ENCODE measurements at regions not wholly inside any gene's neighbourhood (a gene's known extent, or its start where the extent isn't known, plus 50 kb on each side); places are given as distances from the start of the nearest gene placed in this dataset.
"Not testable (repeated sequence)": the region's sequence is repeated elsewhere in the genome, so short reads cannot be mapped to it uniquely, and the experiment has no call there.

DNA sequence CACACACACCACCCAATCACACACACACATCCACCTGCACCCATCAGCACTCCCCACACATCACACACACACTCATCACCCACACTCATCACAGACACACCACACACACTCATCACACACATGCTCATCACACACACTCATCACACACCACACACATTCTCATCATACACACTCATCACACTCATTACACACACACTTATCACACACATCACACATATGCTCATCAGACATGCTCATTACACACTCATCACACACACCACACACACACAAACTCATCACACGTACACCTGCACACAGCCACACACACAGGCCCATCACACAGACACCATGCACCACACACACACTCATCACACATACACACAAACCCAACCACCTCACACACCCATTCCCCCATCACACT is 107.5 kb upstream of the C14orf180 start:
- DNase-seq, result no peak

DNA sequence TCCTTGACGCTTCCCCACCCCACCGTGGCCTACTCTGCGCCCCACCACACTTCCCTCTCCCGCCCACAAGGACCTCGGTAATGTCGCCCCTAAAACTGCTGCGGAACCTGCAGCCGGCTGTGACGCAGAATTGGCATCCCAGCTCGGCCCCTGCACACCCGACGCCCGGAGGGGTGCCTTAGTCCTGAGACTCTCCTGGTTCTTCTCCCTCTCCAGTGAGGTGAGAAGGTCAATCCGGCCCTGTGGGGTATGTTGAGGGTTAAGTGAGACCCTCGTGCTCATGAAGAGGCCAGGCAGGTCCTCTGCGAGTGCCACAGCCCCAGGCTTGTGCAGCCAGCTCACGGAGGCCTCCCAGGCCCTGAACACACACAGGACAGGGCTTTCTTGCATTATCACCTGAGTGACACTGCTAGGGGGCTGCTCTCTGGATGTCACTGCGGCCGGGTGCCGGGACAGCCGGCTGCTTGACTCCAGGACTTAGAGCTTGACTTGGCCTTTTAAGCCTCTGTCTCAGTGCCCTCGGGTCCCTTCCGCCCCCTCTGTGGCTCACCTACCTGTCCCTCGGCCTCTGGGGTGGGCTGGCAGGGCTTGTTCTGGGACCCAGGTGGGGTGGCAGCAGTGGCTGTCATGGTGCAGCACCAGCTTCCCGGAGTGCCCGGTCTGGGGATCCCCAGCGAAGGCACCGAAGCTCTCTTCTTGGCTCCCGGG is 106.9 kb upstream of the C14orf180 start:
- DNase-seq, result no peak

DNA sequence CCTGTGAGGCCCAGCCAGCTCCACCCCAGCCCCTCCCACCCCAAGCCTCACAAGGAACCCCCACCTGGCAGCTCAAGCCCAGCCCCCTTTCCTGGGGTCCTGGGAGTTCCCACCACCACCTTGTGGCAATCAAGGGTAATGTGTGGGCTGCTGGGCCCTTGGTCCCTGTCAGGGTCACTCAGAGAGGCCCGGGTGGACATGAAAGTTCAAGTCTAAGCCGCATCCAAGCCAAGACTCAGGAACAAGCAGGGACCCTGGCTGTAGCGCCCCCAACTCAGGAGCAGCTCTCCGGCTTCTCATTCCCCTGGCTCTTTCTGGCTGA is 106.4 kb upstream of the C14orf180 start:
- DNase-seq, result no peak

- no peak for DNase-seq
These were observed 105.7 kb upstream of the C14orf180 start for GRCh38 chr14:104473649-104474494.

DNA sequence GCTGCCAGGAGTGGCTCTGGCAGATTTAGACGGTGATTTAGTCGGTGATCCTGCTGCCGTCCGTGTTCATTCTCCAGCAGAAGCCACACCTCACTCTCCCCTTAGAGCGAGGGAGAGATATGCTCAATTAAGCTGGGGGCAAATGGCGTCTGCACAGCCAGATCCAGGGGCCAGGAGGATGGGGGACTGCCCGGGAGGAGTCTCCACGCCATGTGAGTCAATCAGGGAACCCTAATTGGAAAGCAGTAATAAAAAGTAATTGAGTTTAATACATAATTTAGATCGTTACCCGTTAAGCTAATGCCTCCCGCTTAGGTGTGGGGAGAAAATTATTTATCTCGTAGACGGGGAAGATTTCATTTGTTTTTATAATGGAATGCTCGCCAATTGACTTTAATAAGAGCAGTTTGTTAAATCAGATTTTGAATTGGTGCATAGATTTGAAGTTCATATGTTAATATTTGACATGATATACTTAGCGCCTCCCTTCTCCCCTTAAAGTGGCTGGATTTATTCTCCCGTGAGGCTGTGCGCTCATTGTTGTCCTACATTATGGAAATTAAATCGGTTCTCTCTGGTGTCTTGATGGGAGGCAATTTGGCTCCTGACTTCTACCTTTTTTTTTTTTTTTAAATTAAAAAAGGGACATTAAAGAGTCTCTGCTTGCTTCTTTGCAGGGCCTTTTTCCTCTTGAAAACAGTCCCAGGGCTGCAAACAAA is 104.9 kb upstream of the C14orf180 start:
- no peak for DNase-seq

GRCh38 chr14:104475256-104475655 is 104.3 kb upstream of the C14orf180 start:
- DNase-seq, result no peak

GRCh38 chr14:104475802-104476201 is 103.8 kb upstream of the C14orf180 start:
- no peak for DNase-seq

GRCh38 chr14:104476437-104476836 is 103.1 kb upstream of the C14orf180 start:
- DNase-seq, result no peak

- DNase-seq, result no peak
These were observed 102.4 kb upstream of the C14orf180 start for GRCh38 chr14:104477117-104477623.

- DNase-seq, result peak; percentile 35
These were observed 101.7 kb upstream of the C14orf180 start for GRCh38 chr14:104477666-104478380.

DNA sequence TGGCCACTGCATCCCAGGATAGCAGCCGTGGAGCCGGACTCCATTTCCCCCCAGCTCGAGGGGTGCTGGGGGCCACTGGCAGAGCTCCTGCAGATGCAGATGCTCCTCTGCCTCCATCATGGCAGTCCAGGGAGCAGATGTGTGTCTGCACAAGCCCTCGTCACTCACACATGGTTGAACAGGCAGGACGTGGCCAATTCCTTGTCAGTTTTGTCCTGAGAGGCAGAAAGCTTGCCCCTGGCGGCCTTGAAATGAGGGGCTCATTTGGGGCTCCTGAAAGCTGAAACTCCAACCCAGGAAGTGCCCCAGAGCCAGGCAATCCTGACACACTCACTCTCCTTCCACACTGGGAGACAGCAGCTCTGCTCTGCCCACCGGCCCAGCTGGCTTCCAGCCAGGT is 100.9 kb upstream of the C14orf180 start:
- DNase-seq, result no peak

DNA sequence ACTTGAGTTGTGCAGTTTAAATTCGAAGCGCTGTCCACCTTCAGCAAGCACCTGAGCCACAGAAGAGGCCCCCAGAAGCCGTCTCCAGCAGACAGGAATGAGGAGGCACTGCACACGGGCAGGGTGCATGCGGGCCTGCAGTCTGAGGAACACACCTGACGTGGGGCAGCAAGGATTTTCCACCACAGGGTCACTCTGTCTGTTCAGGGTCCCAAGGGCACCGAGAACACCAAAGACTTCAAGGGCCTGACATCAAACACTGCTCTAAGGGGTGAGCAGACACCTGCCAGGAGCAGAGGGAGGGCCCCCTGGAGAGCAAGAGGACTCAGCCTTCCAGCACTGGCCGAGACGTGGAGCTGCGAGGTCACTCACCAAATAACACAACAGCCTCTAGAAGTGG is 99.7 kb upstream of the C14orf180 start:
- no peak for DNase-seq

DNA sequence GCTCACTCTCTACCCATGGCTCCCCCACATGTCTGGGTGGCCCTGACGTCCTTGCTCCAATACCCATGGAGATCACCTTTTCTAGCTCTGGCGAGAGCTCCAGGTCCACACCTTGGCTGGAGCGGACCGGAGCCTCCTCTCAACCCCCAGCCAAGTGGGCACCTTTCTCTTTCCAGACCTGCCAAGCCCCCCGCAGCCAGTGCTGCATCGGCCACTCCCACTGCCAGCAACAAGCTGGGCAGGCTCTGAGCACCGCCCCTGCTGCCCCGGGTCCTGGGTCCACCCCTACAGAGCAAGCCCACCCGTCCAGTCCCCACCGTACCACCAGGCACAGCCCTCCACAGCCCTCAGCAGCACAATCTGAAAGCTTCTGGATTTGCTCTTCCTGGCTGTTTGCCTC is 98.2 kb upstream of the C14orf180 start:
- DNase-seq, result no peak

- DNase-seq, result not testable (repeated sequence)
These were observed 97.5 kb upstream of the C14orf180 start for GRCh38 chr14:104482017-104482416.

DNA sequence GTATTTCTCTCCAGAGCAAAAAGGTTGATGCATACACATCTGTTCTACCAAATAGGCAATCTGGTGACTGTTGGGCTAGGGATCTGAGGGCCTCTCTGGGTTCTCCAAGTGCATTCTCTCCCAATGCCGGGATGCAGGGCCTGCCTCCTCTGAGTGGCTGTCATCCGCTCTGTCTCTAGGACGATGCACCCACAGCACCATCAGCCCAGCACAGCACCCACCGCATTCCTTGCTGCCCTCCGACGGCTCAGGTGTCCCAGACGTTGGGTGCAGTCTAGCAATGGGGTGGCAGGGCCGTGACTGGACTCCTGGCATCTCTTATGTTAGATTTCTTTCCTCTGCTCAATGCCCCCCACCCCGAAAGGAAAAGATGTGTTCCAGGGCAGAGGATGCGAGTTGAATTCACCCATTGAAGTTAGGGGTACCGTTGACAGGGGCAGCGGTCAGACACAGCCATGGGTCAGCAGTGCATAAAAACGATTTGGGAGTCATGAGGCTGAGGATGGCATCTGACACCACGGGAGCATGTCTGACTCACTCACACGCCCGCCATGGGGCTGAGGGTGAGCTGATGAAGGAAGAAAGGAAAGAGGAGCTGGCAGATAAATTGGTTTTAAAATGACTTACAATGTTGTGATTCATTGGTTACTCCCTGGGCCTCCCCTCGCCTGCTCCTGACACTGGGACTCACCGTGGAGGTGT is 93.2 kb upstream of the C14orf180 start:
- no peak for DNase-seq

DNA sequence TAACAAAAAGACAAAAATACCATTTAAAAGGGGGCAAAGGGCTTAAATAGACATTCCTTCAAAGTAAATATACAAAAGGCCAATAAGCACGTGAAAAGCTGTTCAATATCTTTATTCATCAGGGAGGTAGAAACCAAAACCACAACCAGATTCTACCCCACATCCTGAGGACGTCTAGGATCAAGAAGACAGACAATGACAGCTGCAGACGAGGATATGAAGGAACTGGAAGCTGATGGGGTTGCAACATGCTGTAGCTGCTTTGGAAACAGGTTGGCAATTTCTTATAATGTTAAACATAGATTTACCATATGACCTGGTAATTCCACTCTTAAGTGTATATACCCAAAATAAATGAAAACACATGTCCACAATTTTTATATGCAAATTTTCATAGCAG is 85.1 kb upstream of the C14orf180 start:
- no peak for DNase-seq

GRCh38 chr14:104496095-104496494 is 83.5 kb upstream of the C14orf180 start:
- DNase-seq, result no peak

GRCh38 chr14:104499784-104500760 is 79.5 kb upstream of the C14orf180 start:
- no peak for DNase-seq

DNA sequence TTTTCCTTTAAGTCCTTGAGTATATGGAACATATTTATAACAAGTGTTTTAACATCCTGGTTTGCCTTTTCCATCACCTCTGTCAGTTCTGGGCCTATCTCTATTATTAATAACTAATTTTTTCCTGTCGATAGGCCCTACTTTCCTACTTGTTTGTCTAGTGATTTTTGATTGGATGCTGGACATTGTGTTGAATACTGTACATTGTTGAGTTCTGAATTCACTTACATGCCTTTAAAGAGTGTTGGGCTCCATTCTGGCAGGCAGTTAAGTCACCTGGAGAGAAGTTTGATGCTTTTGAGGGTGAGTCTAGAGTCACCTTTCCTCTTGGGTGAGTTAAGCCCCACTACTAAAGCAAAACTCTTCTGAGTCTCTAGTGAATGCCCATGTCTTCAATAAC is 77.5 kb upstream of the C14orf180 start:
- DNase-seq, result no peak

DNA sequence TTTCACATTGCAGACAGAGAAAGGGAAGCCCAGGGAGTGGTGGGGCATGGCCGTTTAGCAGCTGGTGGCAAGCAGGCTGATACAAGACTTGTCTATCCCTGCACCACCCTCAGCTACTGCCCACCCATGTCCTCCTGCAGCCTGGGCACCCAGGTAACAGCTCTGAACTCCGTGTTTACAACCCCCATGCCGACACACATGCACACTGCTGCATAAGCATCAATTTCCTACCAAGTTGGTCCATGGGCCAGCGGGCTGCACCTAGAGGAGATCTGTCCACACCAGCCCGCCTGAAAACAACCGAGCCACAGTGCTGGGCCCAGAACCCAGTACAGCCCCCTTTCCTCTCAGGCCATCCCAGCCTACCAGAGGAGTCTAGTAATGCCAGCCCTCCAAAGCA is 75.9 kb upstream of the C14orf180 start:
- no peak for DNase-seq

DNA sequence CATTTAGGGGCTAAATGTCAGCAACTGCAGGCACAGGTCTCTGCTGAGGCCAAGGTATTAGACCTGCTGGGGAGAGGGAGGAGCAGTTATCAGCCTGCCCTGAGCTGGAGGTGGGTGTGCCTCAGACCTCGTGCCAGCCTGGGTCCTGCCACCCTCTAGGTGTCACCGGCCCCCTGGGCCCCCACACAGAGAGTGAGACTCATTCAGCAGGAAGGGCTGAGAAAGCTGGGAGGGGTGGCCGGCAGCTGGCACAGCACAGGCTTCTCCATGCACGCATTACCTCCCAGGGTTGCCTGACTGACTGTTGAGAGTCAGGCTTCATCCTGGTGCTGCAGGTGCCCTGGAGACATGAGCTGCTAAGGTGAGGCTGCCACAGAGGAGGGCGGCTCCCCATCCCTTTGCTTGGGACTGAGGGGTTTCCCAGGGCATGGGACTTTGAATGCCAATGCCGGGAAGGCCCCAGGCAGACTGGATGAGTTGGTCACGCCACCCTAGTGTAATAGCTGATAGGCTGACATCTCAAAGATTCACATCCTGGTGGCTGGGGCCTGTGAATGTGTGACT is 75.3 kb upstream of the C14orf180 start:
- no peak for DNase-seq

All from NCI-H1092 treated with DMSO at 0.1 percent for 48 hours (cell line).